ENCODE measurements at regions not wholly inside any gene's neighbourhood (a gene's known extent, or its start where the extent isn't known, plus 50 kb on each side); places are given as distances from the start of the nearest gene placed in this dataset.

DNA sequence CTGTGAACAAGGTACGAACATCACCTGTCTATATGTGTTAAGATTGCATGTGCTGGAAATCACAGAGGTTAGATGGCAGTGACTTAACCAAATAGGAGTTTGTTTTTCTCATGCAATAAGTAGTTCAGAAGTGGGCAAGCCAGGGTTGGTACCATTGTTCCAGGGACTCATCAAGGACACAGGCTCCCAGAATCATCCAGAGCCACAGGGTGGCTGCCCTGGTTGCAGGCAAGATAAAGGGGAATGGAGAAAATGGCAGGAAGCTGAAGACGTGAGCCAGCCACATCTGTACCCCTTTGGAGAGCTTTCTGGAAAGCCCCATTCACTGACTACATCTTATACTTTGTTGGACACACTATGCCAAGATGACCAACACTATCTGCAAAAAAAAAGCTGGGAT is 126.0 kb upstream of the IL12B start:
- DNase-seq (ENCODE audit: low spot score), result no peak

DNA sequence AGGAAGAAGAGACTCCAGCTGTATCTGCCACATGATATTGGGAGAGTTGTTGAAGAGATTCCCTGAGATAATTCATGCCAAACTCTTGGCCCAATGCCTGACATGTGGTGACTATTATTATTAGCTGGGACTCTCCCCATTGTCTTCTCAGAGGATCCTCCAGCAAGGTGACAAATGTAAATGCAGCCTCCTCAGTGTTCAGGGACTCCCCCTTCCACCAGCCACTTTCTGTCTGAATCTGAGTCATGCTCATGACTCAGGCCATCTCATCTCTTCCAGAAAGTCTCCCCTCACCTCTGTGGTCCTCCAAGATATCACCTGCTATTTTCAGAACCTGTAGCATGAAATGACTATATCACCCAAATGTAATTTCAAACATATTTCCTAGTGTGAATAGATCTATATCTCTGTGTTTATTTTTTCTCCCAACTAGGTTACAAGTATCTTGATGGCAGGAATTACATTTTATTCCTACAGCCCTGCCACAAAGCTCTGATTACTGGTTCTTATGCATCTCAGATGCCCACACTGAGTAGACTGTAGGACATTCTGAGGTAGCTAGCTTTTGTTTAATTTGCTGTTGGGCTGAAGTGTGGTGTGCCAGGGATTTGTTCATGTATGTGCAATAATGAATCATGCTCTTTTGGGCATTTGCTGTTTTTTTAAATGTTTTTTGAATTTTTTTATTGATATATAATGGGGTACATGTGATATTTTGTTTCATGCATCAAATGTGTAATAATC is 126.6 kb upstream of the IL12B start:
- DNase-seq (ENCODE audit: low spot score), result no peak

- no peak for DNase-seq (ENCODE audit: low spot score)
Measured at GRCh38 chr5:159458217-159458711, 128.0 kb upstream of the IL12B start.

- no peak for DNase-seq (ENCODE audit: low spot score)
Measured at GRCh38 chr5:159459132-159459627, 128.9 kb upstream of the IL12B start.

GRCh38 chr5:159459951-159460538 is 129.8 kb upstream of the IL12B start:
- no peak for DNase-seq (ENCODE audit: low spot score)

DNA sequence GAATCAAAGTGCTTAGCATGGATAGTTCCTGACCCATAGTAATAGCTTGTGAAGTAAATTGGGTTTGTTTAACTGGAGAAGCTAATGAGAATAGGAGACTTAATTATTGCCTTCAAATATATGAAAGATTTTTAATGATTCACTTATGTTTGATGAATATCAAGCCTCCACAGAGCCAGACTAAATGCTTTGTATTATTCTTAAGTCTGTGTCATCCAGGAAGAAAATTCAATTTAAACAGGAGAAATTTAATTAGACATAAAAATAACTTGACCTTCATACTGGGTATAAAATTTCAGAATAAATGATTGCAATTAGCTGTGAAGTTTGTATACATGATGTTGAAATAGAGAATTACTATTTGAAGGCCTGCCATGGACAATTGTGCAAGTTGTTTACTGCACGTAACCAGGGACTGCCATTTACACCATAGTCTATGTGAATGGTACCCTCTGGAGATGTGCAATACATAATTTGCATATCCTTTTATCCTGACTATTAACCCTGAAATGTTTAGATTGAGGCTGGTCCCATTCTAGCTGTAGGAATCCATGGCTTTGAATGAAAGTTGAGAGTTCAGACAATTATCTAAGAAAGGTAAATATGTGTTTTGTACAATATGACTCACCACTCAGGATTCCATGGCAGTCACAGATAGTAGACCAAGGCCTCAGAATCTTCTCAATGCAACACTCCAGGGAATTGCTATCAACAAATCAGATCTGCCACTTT is 133.5 kb upstream of the IL12B start:
- no peak for DNase-seq (ENCODE audit: low spot score)

- DNase-seq (ENCODE audit: low spot score), result no peak
Measured at GRCh38 chr5:159465604-159466003, 135.3 kb upstream of the IL12B start.

GRCh38 chr5:159467666-159468065 is 137.4 kb upstream of the IL12B start:
- DNase-seq (ENCODE audit: low spot score), result no peak

GRCh38 chr5:159469496-159470372 is 139.4 kb upstream of the IL12B start:
- DNase-seq (ENCODE audit: low spot score), result no peak

DNA sequence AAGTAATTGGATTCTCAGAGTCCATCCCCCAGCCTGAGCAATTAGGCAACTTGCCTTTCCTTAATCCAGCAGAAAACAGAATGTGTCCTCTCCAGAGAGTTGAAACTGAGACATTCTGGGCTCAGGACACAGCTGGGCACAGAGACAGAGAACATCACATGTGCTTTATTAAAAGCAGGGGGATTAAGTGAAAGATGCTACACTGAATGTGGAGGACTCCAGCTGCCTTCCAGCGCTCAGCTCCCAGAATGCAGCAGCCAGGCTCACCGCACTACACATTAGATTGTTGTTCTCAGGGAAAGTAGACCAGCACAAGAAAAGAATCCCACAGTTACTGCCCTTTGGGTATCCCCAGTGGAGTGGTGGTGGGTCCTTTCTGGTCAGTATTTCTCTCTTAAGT is 141.6 kb upstream of the IL12B start:
- DNase-seq (ENCODE audit: low spot score), result no peak

DNA sequence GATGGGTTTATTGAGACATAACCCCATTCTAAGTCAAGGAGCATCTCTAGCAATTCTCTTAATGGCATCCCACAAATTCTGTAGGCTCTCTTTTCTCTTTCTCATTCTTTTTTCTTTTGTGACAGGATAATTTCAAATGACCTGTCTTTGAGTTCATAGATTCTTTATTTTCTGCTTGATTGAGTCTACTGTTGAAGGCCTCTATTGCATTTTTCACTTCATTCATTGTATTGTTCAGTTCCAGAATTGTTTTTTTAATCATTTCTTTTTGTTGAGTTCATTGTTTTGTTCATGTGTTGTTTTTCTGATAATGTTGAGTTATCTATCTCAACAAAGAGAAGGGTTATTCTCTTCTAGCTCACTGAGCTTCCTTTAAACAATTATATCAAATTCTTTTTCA is 144.7 kb upstream of the IL12B start:
- no peak for DNase-seq (ENCODE audit: low spot score)

GRCh38 chr5:159478950-159479349 is 148.7 kb upstream of the IL12B start:
- DNase-seq (ENCODE audit: low spot score), result no peak

DNA sequence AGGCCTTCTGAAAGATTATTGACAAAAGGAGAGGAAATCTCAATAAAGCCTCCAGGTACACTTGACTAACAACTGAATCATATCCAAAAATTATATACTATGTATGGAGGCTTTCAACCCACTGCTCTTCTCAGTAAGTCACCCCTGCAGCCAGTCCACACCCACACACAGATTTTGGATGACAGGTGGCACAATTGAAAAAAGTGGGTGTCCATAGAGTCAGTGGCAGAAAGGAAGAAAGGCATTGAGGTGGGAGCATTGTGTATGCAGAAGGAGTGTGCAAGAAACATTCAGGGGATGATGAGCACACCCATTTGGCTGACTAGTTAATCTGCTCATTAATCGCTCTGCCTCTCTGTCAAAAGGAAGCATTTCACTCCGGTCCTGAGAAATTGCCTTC is 150.6 kb upstream of the IL12B start:
- DNase-seq (ENCODE audit: low spot score), result no peak

DNA sequence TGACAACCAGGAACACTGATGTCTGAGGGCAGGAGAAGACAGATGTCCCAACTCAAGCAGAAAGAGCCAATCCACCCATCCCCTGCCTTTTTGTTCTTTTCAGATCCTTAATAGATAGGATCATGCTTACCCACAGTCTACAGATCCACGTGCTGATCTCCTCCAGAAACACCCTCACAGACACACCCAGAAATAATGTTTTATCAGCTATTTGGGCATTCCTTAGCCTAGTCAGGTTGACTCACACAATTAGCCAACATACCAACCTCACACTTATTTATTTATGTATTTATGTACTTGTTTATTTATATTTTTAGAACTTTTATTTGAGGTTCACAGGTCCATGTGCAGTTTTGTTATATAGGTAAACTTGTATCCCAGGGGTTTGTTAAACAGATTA is 151.5 kb upstream of the IL12B start:
- no peak for DNase-seq (ENCODE audit: low spot score)

GRCh38 chr5:159486836-159487235 is 156.5 kb upstream of the IL12B start:
- DNase-seq (ENCODE audit: low spot score), result no peak

GRCh38 chr5:159488516-159488915 is 158.2 kb upstream of the IL12B start:
- DNase-seq (ENCODE audit: low spot score), result no peak

GRCh38 chr5:159489779-159490178 is 159.5 kb upstream of the IL12B start:
- no peak for DNase-seq (ENCODE audit: low spot score)

DNA sequence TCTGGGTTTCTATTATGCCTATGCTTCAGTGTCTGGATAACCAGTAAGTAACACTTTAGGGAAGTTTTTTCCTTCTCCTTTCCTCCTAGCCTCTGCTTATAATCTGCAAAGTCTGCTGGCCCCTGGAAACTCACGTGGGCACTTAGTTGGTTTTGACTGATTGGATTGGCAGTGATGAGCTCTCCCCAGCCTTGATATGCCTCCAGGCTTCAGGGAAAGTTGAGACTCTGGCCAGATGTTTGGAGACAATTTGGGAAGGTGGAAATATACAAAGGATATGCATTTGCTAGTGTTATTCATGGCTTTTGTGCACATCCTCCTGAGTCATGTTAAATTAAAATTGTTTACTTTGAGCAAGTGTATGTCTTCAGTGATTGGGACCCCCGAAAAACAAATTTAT is 160.2 kb upstream of the IL12B start:
- no peak for DNase-seq (ENCODE audit: low spot score)

DNA sequence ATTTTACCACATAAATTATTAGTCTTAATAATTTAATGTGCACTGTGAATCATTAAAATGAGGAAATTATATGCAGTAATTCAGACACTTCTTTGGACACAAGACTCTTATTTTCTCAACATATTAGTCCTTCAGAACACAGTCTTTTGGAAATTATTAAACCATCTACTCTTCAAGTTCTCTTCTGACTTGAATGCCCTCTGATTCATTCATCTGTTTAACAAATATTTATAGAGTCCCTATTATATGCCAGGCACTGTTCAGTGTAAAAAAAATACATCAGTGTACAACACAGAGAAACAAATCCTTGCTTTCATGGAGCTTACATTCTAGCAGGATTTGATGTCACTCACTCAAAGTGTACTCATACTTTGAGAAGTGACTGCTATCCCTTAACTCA is 163.4 kb upstream of the IL12B start:
- no peak for DNase-seq (ENCODE audit: low spot score)

GRCh38 chr5:159496773-159497172 is 166.5 kb upstream of the IL12B start:
- DNase-seq (ENCODE audit: low spot score), result no peak

DNA sequence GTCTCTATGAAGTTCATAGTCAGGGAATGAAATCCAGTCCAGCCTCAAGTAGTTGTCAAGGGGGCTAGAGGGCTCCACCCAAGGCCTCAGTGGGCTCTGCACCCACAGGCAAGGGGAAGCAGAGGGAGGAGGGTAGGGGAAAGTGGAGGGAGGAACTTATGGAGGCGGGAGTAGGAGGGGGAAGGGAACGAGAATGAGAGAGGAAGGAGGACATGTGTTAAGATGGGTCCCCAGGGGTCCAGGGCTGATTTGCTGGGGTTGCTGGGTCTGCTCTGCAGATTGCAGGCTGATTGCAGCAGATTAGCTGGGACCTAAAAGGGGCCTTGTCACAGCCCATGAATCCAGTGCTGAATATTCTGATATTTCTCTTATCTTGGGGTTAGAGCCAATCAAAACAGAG is 166.9 kb upstream of the IL12B start:
- DNase-seq (ENCODE audit: low spot score), result no peak

- no peak for DNase-seq (ENCODE audit: low spot score)
Measured at GRCh38 chr5:159498630-159499029, 168.3 kb upstream of the IL12B start.

Data from iPS-NIHi11 (cell line).